Smooth muscle cell (in vitro differentiated cells): ENCODE measurements at regions not wholly inside any gene's neighbourhood (a gene's known extent, or its start where the extent isn't known, plus 50 kb on each side); places are given as distances from the start of the nearest gene placed in this dataset.

ENCODE experiments used
- DNase-seq: peaks from one replicate; lab custom pipeline; 2025; ENCODE audit not compliant: unreplicated experiment; lab: John Stamatoyannopoulos, UW
- H2AFZ ChIP-seq: fragments of 200-600 bp; sonication (generic); 2 replicates; pipeline ENCODE4 v1.6.0; 2016; ENCODE audit warnings: antibody characterized with exemption, low read depth, mild to moderate bottlenecking
- H3F3A ChIP-seq: fragments of 200-600 bp; sonication (generic); 2 replicates; pipeline ENCODE4 v1.6.0; 2017; ENCODE audit warnings: antibody characterized with exemption, low read depth
- H3K27ac ChIP-seq: fragments of 200-600 bp; sonication (generic); 2 replicates; pipeline ENCODE4 v1.5.1; 2016; ENCODE audit warnings: low read depth, mild to moderate bottlenecking
- H3K27me3 ChIP-seq: fragments of 200-600 bp; sonication (generic); 2 replicates; pipeline ENCODE4 v1.6.1; 2016; ENCODE audit warnings: low read depth, mild to moderate bottlenecking
- H3K36me3 ChIP-seq: fragments of 200-600 bp; sonication (generic); 2 replicates; pipeline ENCODE4 v1.5.1; 2016; ENCODE audit warnings: low read depth
- H3K4me1 ChIP-seq: fragments of 200-600 bp; sonication (generic); 2 replicates; pipeline ENCODE4 v1.5.1; 2016; ENCODE audit warnings: low read depth
- H3K4me2 ChIP-seq: fragments of 200-600 bp; sonication (generic); 2 replicates; pipeline ENCODE4 v1.6.0; 2016; ENCODE audit warnings: mild to moderate bottlenecking
- H3K4me3 ChIP-seq: fragments of 200-600 bp; sonication (generic); 2 replicates; pipeline ENCODE4 v1.5.1; 2016; ENCODE audit warnings: mild to moderate bottlenecking
- H3K79me2 ChIP-seq: fragments of 200-600 bp; sonication (generic); 2 replicates; pipeline ENCODE4 v1.6.0; 2016; ENCODE audit warnings: low read depth, mild to moderate bottlenecking
- H3K9ac ChIP-seq: fragments of 200-600 bp; sonication (generic); 2 replicates; pipeline ENCODE4 v1.6.0; 2016; ENCODE audit warnings: low read depth
- H3K9me3 ChIP-seq: fragments of 200-600 bp; sonication (generic); replicated peaks from 2 replicates; pipeline ENCODE4 v1.5.1; 2016; ENCODE audit warnings: low read depth
- H4K20me1 ChIP-seq: fragments of 200-600 bp; sonication (generic); 2 replicates; pipeline ENCODE4 v1.6.0; 2016; ENCODE audit warnings: low read depth
- WGBS: methylation state at CpG from one replicate; pipeline ENCODE4 v1.1.7; 2016; ENCODE audit warnings: low lambda C conversion rate; 5-methylcytosine and 5-hydroxymethylcytosine counted together
- TF ChIP-seq, protein P1 (sequence below): fragments of 200-600 bp; sonication (generic); IDR thresholded peaks from 2 replicates; pipeline ENCODE4 v1.5.1; 2017; ENCODE audit warnings: borderline replicate concordance, mild to moderate bottlenecking, antibody characterized with exemption; ENCODE audit not compliant: insufficient read depth, poor library complexity, severe bottlenecking

DNA sequence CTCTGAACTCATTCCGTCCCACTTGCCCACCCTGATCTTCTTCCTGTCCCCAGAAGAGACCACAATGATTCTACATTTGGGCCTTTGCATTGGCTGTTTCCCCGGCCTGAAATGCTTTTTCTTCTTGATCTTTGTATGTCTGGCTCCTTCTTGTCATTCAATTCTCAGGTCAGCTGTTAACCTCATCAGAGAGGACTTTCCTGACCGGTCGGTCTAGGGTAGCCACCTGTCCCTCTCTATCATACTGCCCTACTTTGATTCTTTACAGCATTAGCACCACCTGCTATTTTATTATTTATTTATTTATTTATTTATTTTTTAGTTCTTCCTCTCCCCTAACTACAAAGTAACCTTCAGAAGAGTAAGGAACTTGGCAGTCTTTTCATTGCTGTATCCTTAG, 84.3 kb downstream of the DYRK2 start:
- H2AFZ ChIP-seq: no peak overlapping the region
- DNase-seq: no peak
- no peak overlapping the region for H3K4me3 ChIP-seq
- H3K9me3 ChIP-seq: no peaks in the 10 kb centered on the region
- H4K20me1 ChIP-seq: no peaks in the 10 kb centered on the region
- H3K36me3 ChIP-seq: no peaks in the 10 kb centered on the region
- TF ChIP-seq, protein P1, sequence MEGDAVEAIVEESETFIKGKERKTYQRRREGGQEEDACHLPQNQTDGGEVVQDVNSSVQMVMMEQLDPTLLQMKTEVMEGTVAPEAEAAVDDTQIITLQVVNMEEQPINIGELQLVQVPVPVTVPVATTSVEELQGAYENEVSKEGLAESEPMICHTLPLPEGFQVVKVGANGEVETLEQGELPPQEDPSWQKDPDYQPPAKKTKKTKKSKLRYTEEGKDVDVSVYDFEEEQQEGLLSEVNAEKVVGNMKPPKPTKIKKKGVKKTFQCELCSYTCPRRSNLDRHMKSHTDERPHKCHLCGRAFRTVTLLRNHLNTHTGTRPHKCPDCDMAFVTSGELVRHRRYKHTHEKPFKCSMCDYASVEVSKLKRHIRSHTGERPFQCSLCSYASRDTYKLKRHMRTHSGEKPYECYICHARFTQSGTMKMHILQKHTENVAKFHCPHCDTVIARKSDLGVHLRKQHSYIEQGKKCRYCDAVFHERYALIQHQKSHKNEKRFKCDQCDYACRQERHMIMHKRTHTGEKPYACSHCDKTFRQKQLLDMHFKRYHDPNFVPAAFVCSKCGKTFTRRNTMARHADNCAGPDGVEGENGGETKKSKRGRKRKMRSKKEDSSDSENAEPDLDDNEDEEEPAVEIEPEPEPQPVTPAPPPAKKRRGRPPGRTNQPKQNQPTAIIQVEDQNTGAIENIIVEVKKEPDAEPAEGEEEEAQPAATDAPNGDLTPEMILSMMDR: no peak
- no peaks in the 10 kb centered on the region for H3K27me3 ChIP-seq
- no peak overlapping the region for H3K9ac ChIP-seq
- 95% methylated on average over 4 of the region's 4 CpGs for WGBS
- no peak overlapping the region for H3K27ac ChIP-seq
- H3K79me2 ChIP-seq: no peaks in the 10 kb centered on the region
- peaks cover 6% of the 10 kb centered on the region for H3K4me1 ChIP-seq
- no peak overlapping the region for H3K4me2 ChIP-seq
- H3F3A ChIP-seq: no peaks in the 10 kb centered on the region

DNA sequence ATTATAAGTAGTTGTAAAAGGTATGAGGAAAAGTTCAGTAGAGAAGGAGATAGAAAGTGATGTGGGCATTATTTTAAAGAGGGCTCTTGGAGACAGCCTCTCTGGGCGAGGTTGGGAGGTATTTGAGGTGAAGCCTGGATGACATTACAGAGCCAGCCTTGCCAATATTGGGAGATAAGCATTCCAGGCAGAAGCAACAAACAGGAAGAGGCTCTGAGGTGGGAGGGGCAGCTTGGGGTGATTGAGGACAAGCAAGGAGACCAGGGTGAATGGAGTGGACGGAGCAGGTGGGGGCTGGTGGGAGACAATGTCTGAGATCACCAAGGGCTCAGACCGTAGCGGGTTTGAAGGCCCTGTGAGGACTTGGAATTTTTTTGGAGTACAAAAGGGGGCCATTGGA, 87.3 kb downstream of the DYRK2 start:
- H3K36me3 ChIP-seq: no peaks in the 10 kb centered on the region
- 91% methylated on average over 4 of the region's 4 CpGs for WGBS
- no peaks in the 10 kb centered on the region for H3K4me1 ChIP-seq
- no peak overlapping the region for H2AFZ ChIP-seq
- no peak overlapping the region for H3K27ac ChIP-seq
- no peaks in the 10 kb centered on the region for H3K27me3 ChIP-seq
- H3K4me3 ChIP-seq: no peak overlapping the region
- H3K9me3 ChIP-seq: no peaks in the 10 kb centered on the region
- DNase-seq: no peak
- H3K9ac ChIP-seq: no peak overlapping the region
- no peak overlapping the region for H3K4me2 ChIP-seq
- no peaks in the 10 kb centered on the region for H4K20me1 ChIP-seq
- TF ChIP-seq, protein P1: no peak
- no peaks in the 10 kb centered on the region for H3K79me2 ChIP-seq
- H3F3A ChIP-seq: no peaks in the 10 kb centered on the region

DNA sequence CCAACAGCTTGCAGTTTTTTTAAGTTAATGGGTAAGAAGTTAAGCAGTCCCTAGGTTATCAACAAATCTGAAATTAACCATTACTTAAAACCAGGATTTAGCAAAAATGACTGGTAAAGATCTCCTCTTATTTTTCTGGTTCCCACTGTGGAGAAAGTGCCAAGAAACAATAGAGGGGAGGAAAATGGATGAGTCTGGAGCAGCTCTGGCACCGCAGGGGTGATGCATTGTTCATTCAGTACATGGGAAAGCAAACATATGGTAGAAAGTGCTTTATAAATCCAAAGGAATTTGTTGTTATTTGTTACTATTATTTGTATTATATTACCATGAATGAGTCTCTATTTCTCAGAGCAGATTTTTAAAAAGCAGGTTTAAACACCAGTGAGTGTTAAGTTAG, 92.2 kb downstream of the DYRK2 start:
- Histone ChIP-seq H3F3A (peaks cover 7% of the 10 kb centered on the region), H3K4me3 (no peak overlapping the region), H3K4me2 (no peak overlapping the region), H3K27me3 (no peaks in the 10 kb centered on the region), H3K9ac (no peak overlapping the region), H3K27ac (no peak overlapping the region), H3K4me1 (peaks cover 8% of the 10 kb centered on the region), H2AFZ (no peak overlapping the region), H3K79me2 (no peaks in the 10 kb centered on the region), H3K9me3 (no peaks in the 10 kb centered on the region), H3K36me3 (no peaks in the 10 kb centered on the region), H4K20me1 (no peaks in the 10 kb centered on the region)
- no peak for DNase-seq
- 65% methylated on average over 1 of the region's 1 CpG for WGBS
- TF ChIP-seq, protein P1: no peak

DNA sequence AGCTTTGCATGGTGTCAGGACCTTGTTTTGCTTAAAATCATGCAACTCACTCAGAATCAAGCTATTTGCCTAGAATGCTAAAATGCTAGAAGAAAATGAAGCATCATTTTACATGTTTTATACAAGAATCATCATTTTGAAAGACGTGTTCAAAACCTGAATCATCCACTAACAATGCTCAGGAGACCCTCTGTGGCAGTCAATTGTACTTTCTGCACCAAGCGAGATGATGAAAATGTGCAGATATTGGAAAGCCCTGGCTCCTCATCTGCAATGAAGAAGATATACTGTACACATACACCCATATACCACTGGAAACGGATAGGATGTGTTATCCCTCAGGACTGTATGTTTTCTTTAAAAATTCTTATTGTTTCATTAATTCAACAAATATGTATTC, 92.7 kb downstream of the DYRK2 start:
- H3K4me3 ChIP-seq: no peak overlapping the region
- H3K36me3 ChIP-seq: no peaks in the 10 kb centered on the region
- TF ChIP-seq, protein P1: no peak
- H3K27me3 ChIP-seq: no peaks in the 10 kb centered on the region
- no peaks in the 10 kb centered on the region for H3K79me2 ChIP-seq
- H3K9ac ChIP-seq: no peak overlapping the region
- H2AFZ ChIP-seq: no peak overlapping the region
- H4K20me1 ChIP-seq: no peaks in the 10 kb centered on the region
- 88% methylated on average over 3 of the region's 3 CpGs for WGBS
- H3F3A ChIP-seq: peaks cover 7% of the 10 kb centered on the region
- peaks cover 8% of the 10 kb centered on the region for H3K4me1 ChIP-seq
- DNase-seq: no peak
- no peak overlapping the region for H3K4me2 ChIP-seq
- H3K27ac ChIP-seq: no peak overlapping the region
- H3K9me3 ChIP-seq: no peaks in the 10 kb centered on the region
